SH-SY5Y (cell line): ENCODE measurements at regions not wholly inside any gene's neighbourhood (a gene's known extent, or its start where the extent isn't known, plus 50 kb on each side); places are given as distances from the start of the nearest gene placed in this dataset.

Experiments used
- GATA2 ChIP-seq: IDR thresholded peaks from 2 replicates; pipeline ENCODE4 v1.6.1; 2011; ENCODE audit warnings: mild to moderate bottlenecking, low read depth, low read length
- GATA3 ChIP-seq: IDR thresholded peaks from 2 replicates; pipeline ENCODE4 v1.6.1; 2011; ENCODE audit warnings: low read depth, mild to moderate bottlenecking, low read length, moderate library complexity

- TF ChIP-seq GATA2: no peak
- TF ChIP-seq GATA3: no peak
Measured at GRCh38 chr5:72760259-72760658, 56.2 kb upstream of the TNPO1 start.

- TF ChIP-seq GATA2 (peak; percentile 83), GATA3 (peak; percentile 95)
Measured at GRCh38 chr5:72752909-72753308, 63.6 kb upstream of the TNPO1 start.

DNA sequence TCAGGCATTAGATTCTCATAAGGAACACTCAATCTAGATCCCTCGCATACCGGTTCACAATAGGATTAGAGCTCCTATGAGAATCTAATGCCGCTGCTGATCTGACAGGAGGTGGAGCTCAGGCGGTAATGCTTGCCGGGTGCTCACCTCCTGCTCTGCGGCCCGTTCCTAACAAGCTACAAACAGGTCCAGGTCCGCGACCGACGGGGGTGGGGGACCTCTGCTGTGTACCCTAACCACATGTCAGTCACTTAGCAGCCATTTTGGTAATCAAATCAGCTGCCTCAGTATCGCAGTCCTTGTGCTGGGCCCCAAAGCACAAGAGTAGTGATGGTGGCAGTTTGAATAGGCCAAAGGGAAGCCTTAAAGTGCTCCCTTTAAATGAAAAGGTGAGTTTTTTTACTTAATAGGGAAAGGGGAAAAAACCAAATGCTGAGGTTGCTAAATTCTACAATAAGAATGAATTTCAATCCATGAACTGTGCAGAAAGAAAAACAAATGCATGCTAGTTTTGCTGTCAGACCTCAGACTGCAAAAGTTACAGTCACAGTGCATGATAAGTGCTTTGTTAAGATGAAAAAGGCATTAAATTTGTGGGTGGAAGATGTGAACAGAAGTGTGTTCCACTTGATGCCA, 67.0 kb upstream of the TNPO1 start:
- TF ChIP-seq GATA2: no peak
- no peak for TF ChIP-seq GATA3

DNA sequence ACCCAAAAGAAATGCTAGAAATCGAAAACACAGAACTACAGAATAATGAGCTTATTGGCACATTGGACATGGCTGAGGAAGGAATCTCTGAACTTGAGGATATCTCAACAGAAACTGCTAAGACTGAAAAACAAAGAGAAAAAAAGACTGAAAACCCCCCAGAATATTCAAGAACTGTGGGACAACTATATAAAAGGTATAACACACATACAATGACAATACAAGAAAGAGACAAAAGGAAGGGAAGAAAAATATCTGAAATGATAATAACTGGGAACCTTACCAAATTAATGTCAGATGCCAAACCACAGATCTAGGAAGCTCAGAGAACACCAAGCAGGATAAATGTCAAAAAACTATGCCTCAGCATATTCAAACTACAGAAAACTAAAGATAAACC, 68.6 kb upstream of the TNPO1 start:
- no peak for TF ChIP-seq GATA2
- no peak for TF ChIP-seq GATA3

DNA sequence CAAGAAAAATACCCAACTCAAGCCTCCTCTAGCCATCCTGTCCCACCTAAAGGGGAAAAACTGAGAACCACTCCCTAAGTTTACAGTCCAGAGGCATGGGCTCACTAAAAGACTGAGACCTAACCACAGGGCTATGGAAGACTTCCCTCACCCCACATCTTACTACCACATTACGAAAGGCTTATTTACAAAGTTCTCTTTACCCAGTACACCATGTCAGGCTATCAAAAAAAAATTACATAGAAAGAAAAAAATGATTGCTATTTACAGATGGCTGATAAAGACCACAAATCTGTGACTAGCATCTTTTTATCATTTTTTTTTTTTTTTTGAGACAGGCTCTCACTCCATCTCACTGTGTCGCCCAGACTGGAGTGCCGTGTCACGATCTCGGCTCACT, 69.7 kb upstream of the TNPO1 start:
- no peak for TF ChIP-seq GATA3
- no peak for TF ChIP-seq GATA2

DNA sequence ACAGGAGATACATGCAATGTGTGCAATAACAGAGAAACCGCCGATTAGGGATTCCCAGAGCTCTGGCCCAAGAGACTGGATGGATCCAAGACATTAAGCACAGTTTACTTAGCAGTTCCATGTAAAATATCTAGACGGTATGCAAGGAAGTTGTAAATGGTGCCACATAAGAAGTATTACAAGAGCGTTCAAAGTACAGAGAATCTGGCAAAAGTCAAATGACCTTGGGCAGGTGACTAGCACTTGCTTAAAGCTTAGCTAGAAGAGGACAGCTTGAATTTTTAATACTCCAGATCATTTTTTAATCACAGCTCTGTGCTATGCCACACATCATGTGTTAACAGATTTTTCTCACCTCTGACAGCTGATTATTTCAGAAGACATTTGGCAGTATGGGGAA, 72.3 kb upstream of the TNPO1 start:
- TF ChIP-seq GATA2: no peak
- TF ChIP-seq GATA3: no peak

DNA sequence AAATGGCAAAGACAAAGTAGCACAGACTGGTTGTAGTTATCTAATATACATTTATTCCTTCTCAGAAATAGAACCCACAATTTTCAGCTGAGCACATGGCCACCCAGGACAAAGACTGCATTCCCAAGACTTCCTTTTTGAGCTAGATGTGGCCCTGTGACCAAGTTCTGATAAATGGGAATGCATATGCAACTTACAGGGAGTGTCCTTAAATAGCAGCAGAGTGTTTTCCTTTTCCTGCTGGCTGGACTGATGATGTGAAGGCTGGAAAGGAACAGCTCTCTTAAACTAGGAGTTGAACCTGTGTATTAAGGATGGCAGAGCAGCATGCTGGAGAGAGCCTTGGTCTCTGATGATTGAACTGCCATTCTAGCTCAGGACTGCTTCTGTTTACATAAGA, 74.7 kb upstream of the TNPO1 start:
- TF ChIP-seq GATA2 (no peak), GATA3 (no peak)

GRCh38 chr5:72733810-72734209, 82.7 kb upstream of the TNPO1 start:
- TF ChIP-seq GATA3: no peak
- no peak for TF ChIP-seq GATA2

- no peak for TF ChIP-seq GATA2
- no peak for TF ChIP-seq GATA3
Measured at GRCh38 chr5:72723581-72723980, 92.9 kb upstream of the TNPO1 start.

DNA sequence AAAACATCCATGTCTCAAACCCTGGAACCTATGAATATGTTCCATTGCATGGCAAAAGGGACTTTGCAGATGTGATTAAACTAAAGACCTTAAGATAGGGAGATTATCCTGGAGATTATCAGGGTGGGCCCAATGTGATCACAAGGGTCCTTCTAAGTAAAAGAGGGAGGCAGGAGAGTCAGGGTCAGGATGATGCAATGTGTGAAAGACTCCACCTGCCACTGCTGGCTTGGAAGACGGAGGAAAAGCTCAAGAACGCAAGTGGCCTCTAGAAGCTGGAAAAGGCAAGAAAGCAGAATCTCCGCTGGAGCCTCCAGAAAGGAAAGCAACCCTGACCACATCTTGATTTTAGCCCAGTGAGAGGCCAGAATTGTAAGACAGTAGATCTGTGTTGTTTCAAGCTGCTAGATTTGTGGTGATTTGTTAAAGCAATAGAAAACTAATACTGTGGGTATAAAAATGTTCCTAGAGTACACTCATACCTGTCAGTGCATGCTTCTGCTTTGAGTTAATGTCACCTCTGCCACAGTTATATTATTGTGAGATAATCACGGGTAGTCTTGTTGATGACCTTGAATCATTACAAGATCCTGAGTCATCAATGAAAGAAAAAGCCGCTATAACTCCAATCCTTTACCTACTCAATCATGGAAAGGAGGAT, 93.5 kb upstream of the TNPO1 start:
- TF ChIP-seq GATA3: no peak
- peak; percentile 6; the same call in 1 of the 2 replicates for TF ChIP-seq GATA2

DNA sequence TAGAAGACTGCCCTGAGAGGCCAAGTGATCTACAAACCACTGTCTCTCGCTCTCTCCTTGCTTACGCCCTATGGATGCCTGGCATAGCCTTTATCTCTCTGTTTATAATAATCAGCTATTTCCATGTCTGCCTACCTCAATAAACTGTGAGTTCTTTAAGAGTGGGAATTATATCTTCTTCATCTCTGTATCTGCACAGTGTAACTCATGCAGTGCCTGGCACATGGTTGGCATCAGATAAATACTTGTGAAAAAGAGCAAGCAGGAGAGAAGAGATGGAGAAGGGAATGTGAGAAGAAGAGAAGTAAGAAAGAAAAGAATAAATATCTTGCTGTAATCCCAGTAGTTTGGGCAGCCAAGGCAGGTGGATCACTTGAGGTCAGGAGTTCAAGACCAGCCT, 94.6 kb upstream of the TNPO1 start:
- TF ChIP-seq GATA2 (peak; percentile 87), GATA3 (peak; percentile 96)

GRCh38 chr5:72720205-72720604, 96.3 kb upstream of the TNPO1 start:
- TF ChIP-seq GATA3: no peak
- TF ChIP-seq GATA2: no peak

GRCh38 chr5:72711351-72711750, 105.1 kb upstream of the TNPO1 start:
- TF ChIP-seq GATA2 (no peak), GATA3 (no peak)

- no peak for TF ChIP-seq GATA3
Measured at GRCh38 chr5:72709341-72709740, 107.1 kb upstream of the TNPO1 start.

GRCh38 chr5:72705178-72705577, 111.3 kb upstream of the TNPO1 start:
- TF ChIP-seq GATA3 (no peak), GATA2 (no peak)
